ENCODE measurements at regions not wholly inside any gene's neighbourhood (a gene's known extent, or its start where the extent isn't known, plus 50 kb on each side); places are given as distances from the start of the nearest gene placed in this dataset.

- DNase-seq: no peak
Measured at GRCh38 chr16:50916040-50916439, 174.2 kb downstream of the CYLD start.

GRCh38 chr16:50915120-50915519 is 173.2 kb downstream of the CYLD start:
- DNase-seq: no peak

- DNase-seq: no peak
Measured at GRCh38 chr16:50910736-50911100, 168.8 kb downstream of the CYLD start.

GRCh38 chr16:50909831-50910735 is 168.2 kb downstream of the CYLD start:
- DNase-seq: no peak

GRCh38 chr16:50908468-50908867 is 166.6 kb downstream of the CYLD start:
- no peak for DNase-seq

GRCh38 chr16:50906454-50906853 is 164.6 kb downstream of the CYLD start:
- no peak for DNase-seq

GRCh38 chr16:50902457-50902856 is 160.6 kb downstream of the CYLD start:
- DNase-seq: no peak

GRCh38 chr16:50901062-50901461 is 159.2 kb downstream of the CYLD start:
- no peak for DNase-seq

GRCh38 chr16:50900391-50900942 is 158.6 kb downstream of the CYLD start:
- no peak for DNase-seq

GRCh38 chr16:50899951-50900350 is 158.1 kb downstream of the CYLD start:
- DNase-seq: no peak

- DNase-seq: no peak
Measured at GRCh38 chr16:50889746-50890145, 147.9 kb downstream of the CYLD start.

GRCh38 chr16:50889276-50889675 is 147.4 kb downstream of the CYLD start:
- no peak for DNase-seq

GRCh38 chr16:50888486-50889261 is 146.8 kb downstream of the CYLD start:
- no peak for DNase-seq

GRCh38 chr16:50887500-50888298 is 145.8 kb downstream of the CYLD start:
- DNase-seq: no peak

GRCh38 chr16:50884066-50884860 is 142.4 kb downstream of the CYLD start:
- DNase-seq: no peak

GRCh38 chr16:50881956-50882355 is 140.1 kb downstream of the CYLD start:
- no peak for DNase-seq

GRCh38 chr16:50881331-50881830 is 139.5 kb downstream of the CYLD start:
- no peak for DNase-seq

GRCh38 chr16:50880926-50881325 is 139.0 kb downstream of the CYLD start:
- no peak for DNase-seq

- DNase-seq: no peak
Measured at GRCh38 chr16:50879873-50880695, 138.2 kb downstream of the CYLD start.

GRCh38 chr16:50878966-50879615 is 137.2 kb downstream of the CYLD start:
- no peak for DNase-seq

Data from occipital lobe (tissue), 1 donor.